VCaP (cell line): ENCODE measurements at regions not wholly inside any gene's neighbourhood (a gene's known extent, or its start where the extent isn't known, plus 50 kb on each side); places are given as distances from the start of the nearest gene placed in this dataset.

Experiments
- H3K27ac ChIP-seq: fragments of 450-650 bp; 2 replicates; pipeline ENCODE4 v1.5.1; 2017
- CTCF ChIP-seq: fragments of 450-650 bp; conservative IDR thresholded peaks from 2 replicates; pipeline ENCODE4 v1.5.1; 2017; ENCODE audit warnings: mild to moderate bottlenecking, moderate library complexity

DNA sequence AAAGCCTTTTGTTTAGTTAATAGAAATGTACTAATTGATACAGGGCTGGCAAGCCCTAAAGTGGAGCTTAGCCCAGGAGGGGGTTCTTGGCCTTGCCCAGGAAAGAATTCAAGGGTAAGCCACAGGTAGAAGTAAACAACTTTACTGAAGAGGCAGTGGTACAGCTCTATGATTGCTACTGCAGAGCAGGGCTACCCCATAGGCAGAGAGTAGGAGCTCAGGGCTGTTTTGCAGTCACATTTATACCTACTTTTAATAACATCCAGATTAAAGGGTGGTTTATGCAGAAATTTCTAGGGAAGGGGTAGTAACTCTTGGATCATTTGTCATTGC, 680.4 kb upstream of the GJE1 start:
- H3K27ac ChIP-seq = no peak overlapping the region
- TF ChIP-seq CTCF = no peak

GRCh38 chr6:141451511-141452353, 681.0 kb upstream of the GJE1 start:
- TF ChIP-seq CTCF = no peak
- no peak overlapping the region for H3K27ac ChIP-seq

DNA sequence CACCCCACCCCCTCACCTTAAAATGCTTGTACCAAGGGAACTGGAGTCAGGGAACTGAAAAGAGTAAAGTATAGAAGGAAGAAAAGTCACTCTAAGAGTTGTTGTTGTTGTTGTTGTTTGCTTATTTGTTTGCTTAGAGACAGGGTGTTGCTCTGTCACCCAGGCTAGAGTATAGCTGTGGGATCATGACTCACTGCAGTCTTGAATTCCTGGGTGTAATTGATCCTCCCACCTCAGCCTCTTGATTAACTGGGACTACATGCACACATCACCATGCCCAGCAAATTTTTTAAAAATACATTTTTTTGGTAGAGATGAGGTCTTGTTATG, 681.6 kb upstream of the GJE1 start:
- TF ChIP-seq CTCF = no peak
- H3K27ac ChIP-seq = no peak overlapping the region

DNA sequence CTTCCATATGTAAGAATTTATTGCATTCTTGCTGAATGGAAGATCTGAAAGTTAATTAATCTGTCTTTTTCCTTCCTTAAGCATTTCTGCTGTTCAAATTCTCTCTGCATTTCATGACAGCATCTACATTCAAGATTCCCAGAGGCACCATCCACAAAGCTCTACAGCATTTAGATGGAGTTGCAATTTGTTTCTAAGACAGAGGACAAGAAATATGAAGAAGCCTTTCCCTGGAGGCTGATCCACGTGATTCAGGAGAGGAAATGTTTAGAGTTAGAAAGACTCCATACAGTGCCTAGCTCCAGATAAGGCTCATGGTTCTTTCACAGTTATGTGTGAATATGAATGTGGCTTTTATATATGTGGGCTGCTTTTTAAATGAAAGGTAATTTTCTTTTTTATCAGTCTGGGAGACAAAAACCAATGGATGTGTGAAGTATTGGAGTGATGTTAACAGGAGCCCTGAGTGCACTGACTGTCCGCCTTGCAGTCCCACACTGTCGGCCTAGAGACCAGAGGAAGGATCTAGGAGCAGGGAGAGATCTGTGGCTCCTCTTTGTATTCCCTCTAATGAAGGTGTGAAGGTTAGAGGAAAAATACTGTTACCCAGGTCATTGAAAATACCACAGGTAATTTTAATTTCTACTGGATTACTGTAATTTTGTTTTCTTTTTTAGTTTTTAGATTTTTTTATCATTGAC, 686.6 kb upstream of the GJE1 start:
- no peak for TF ChIP-seq CTCF
- no peak overlapping the region for H3K27ac ChIP-seq

DNA sequence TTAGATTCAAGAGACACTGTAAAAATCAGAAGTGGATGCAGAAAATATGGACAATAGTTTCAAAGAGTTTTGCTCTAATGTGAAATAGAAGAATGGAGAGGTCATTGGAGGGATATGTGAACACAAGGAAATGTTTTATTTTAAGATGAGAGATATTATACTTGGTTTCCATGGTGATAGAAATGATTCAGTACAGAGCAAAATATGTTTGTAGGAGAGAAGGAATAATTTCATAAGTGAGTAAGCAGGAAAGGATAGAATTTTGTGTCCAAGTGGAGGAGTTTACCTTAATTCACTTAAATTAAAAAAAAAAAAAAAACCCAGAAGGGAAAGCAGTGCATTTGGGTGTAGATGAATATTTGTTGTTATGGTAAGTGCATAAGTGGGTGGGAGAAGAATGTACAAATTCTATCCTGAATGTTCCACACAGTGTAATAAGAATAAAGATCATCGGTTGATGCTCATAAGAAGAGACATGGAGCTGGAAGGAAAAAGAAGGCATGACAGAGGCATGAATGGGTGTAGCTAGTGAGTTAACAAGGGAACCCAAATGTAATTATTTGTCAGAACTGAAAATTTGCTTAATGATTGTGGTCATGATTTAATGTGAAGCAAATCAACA, 688.9 kb upstream of the GJE1 start:
- no peak for TF ChIP-seq CTCF
- no peak overlapping the region for H3K27ac ChIP-seq

- H3K27ac ChIP-seq = no peak overlapping the region
- no peak for TF ChIP-seq CTCF
Measured at GRCh38 chr6:141443032-141443431, 689.7 kb upstream of the GJE1 start.

DNA sequence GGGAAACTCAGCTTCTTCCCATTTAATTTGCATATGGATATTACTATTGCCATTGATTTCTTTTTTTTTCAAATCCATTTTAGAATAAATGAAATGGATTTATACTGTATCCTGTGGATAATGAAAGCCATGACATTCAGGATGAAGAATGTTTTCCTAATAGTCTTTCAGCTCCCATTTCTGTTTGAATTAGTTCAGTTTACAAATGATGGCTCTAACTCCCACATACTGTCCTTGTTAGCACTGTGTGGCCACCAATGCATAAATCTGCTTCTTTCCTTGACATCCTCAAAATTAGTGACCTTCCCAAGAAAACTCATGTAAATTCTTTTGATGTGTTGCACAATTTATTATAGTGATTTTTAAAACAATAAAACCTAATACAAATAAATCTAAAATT, 693.2 kb upstream of the GJE1 start:
- no peak overlapping the region for H3K27ac ChIP-seq
- TF ChIP-seq CTCF = no peak
